ENCODE measurements at regions not wholly inside any gene's neighbourhood (a gene's known extent, or its start where the extent isn't known, plus 50 kb on each side); places are given as distances from the start of the nearest gene placed in this dataset.

GRCh38 chr5:4758550-4758949 is 381.6 kb upstream of the ADAMTS16 start:
- Histone ChIP-seq H3K27me3 (ENCODE audit: control insufficient read depth, insufficient read depth, low read length) (no peaks in the 10 kb centered on the region), H3K4me1 (ENCODE audit: control insufficient read depth in 2 of 3, insufficient read depth in 2 of 3, low read depth in 1 of 3, low read length in 3 of 3) (no peaks in the 10 kb centered on the region), H3K36me3 (ENCODE audit: control insufficient read depth in 2 of 3, insufficient read depth in 3 of 3, low read length in 3 of 3) (no peaks in the 10 kb centered on the region), H3K4me3 (ENCODE audit: low read length in 3 of 3) (no peak overlapping the region), H3K27ac (ENCODE audit: low read depth in 2 of 2, low read length in 2 of 2) (no peak overlapping the region), H3K9ac (ENCODE audit: low read length in 3 of 3) (no peak overlapping the region), H3K9me3 (ENCODE audit: control insufficient read depth in 2 of 3, insufficient read depth in 1 of 3, low read length in 3 of 3) (no peaks in the 10 kb centered on the region)
- intact Hi-C loops (cut with DNase I) = no loop called here
- TF ChIP-seq CTCF (IDR thresholded peaks at IDR 0.05; ENCODE audit: borderline replicate concordance, extremely low read depth, insufficient read depth) = no peak
- FAIRE-seq (no peak), DNase-seq (no peak)

GRCh38 chr5:4758996-4759395 is 381.1 kb upstream of the ADAMTS16 start:
- FAIRE-seq (no peak), DNase-seq (no peak)
- intact Hi-C loops (cut with DNase I) = no loop called here
- no peaks in the 10 kb centered on the region for H3K4me1 ChIP-seq (ENCODE audit: control insufficient read depth in 2 of 3, insufficient read depth in 2 of 3, low read depth in 1 of 3, low read length in 3 of 3)
- no peak overlapping the region for H3K4me3 ChIP-seq (ENCODE audit: low read length in 3 of 3)
- no peak overlapping the region for H3K27ac ChIP-seq (ENCODE audit: low read depth in 2 of 2, low read length in 2 of 2)
- TF ChIP-seq CTCF (IDR thresholded peaks at IDR 0.05; ENCODE audit: borderline replicate concordance, extremely low read depth, insufficient read depth) = no peak
- no peaks in the 10 kb centered on the region for H3K27me3 ChIP-seq (ENCODE audit: control insufficient read depth, insufficient read depth, low read length)
- H3K36me3 ChIP-seq (ENCODE audit: control insufficient read depth in 2 of 3, insufficient read depth in 3 of 3, low read length in 3 of 3) = no peaks in the 10 kb centered on the region
- H3K9ac ChIP-seq (ENCODE audit: low read length in 3 of 3) = no peak overlapping the region
- no peaks in the 10 kb centered on the region for H3K9me3 ChIP-seq (ENCODE audit: control insufficient read depth in 2 of 3, insufficient read depth in 1 of 3, low read length in 3 of 3)

- DNase-seq (no peak), FAIRE-seq (no peak)
- TF ChIP-seq CTCF (IDR thresholded peaks at IDR 0.05; ENCODE audit: borderline replicate concordance, extremely low read depth, insufficient read depth) = no peak
- Histone ChIP-seq H3K4me1 (ENCODE audit: control insufficient read depth in 2 of 3, insufficient read depth in 2 of 3, low read depth in 1 of 3, low read length in 3 of 3) (no peaks in the 10 kb centered on the region), H3K9ac (ENCODE audit: low read length in 3 of 3) (no peak overlapping the region), H3K9me3 (ENCODE audit: control insufficient read depth in 2 of 3, insufficient read depth in 1 of 3, low read length in 3 of 3) (peaks cover 0 to 5% (median 0%) of the 10 kb centered on the region in 3 donors), H3K4me3 (ENCODE audit: low read length in 3 of 3) (no peak overlapping the region), H3K36me3 (ENCODE audit: control insufficient read depth in 2 of 3, insufficient read depth in 3 of 3, low read length in 3 of 3) (no peaks in the 10 kb centered on the region), H3K27me3 (ENCODE audit: control insufficient read depth, insufficient read depth, low read length) (no peaks in the 10 kb centered on the region), H3K27ac (ENCODE audit: low read depth in 2 of 2, low read length in 2 of 2) (no peak overlapping the region)
- intact Hi-C loops (cut with DNase I) = no loop called here
These were observed 377.8 kb upstream of the ADAMTS16 start for GRCh38 chr5:4762316-4762715.

- FAIRE-seq = no peak
- Histone ChIP-seq H3K9me3 (ENCODE audit: control insufficient read depth in 2 of 3, insufficient read depth in 1 of 3, low read length in 3 of 3) (peaks cover 0 to 5% (median 0%) of the 10 kb centered on the region in 3 donors), H3K36me3 (ENCODE audit: control insufficient read depth in 2 of 3, insufficient read depth in 3 of 3, low read length in 3 of 3) (no peaks in the 10 kb centered on the region), H3K9ac (ENCODE audit: low read length in 3 of 3) (no peak overlapping the region), H3K27ac (ENCODE audit: low read depth in 2 of 2, low read length in 2 of 2) (no peak overlapping the region), H3K27me3 (ENCODE audit: control insufficient read depth, insufficient read depth, low read length) (no peaks in the 10 kb centered on the region), H3K4me1 (ENCODE audit: control insufficient read depth in 2 of 3, insufficient read depth in 2 of 3, low read depth in 1 of 3, low read length in 3 of 3) (no peaks in the 10 kb centered on the region), H3K4me3 (ENCODE audit: low read length in 3 of 3) (no peak overlapping the region)
- DNase-seq = no peak
- intact Hi-C loops (cut with DNase I) = no loop called here
- no peak for TF ChIP-seq CTCF (IDR thresholded peaks at IDR 0.05; ENCODE audit: borderline replicate concordance, extremely low read depth, insufficient read depth)
These were observed 374.7 kb upstream of the ADAMTS16 start for GRCh38 chr5:4765411-4765810.

Data from kidney (tissue), 13 donors.